Calu3 (cell line): ENCODE measurements at regions not wholly inside any gene's neighbourhood (a gene's known extent, or its start where the extent isn't known, plus 50 kb on each side); places are given as distances from the start of the nearest gene placed in this dataset.

Experiments used
- BruUV-seq: library from RNA; stranded (reverse); fragments of 400-500 nt; replicated peaks from 2 replicates; lab custom pipeline; 2021; lab: Mats Ljungman, UMichigan
- CTCF ChIA-PET: fragments of 300-600 bp; sonication (Branson Sonifier 250); formaldehyde crosslinking; loops from one replicate; lab custom pipeline; 2022; ENCODE audit warnings: antibody characterized with exemption; lab: Charles Lee
- DNase-seq: peaks from one replicate; pipeline ENCODE4 v3.0.0; 2022
- H3K27ac Mint-ChIP-seq: one replicate; pipeline ENCODE4 v1.8.0; 2022; ENCODE audit warnings: mixed read lengths; ENCODE audit not compliant: unreplicated experiment
- H3K27me3 Mint-ChIP-seq: one replicate; pipeline ENCODE4 v1.8.0; 2022; ENCODE audit warnings: mixed read lengths; ENCODE audit not compliant: unreplicated experiment
- H3K36me3 Mint-ChIP-seq: one replicate; pipeline ENCODE4 v1.8.0; 2022; ENCODE audit warnings: mild to moderate bottlenecking, moderate library complexity, mixed read lengths; ENCODE audit not compliant: insufficient read depth, unreplicated experiment
- H3K4me1 Mint-ChIP-seq: one replicate; pipeline ENCODE4 v1.8.0; 2022; ENCODE audit warnings: mild to moderate bottlenecking, low read depth, mixed read lengths; ENCODE audit not compliant: unreplicated experiment
- H3K4me3 Mint-ChIP-seq: one replicate; pipeline ENCODE4 v1.8.0; 2022; ENCODE audit warnings: mild to moderate bottlenecking, low read depth, moderate library complexity, mixed read lengths; ENCODE audit not compliant: unreplicated experiment
- H3K9me3 Mint-ChIP-seq: one replicate; pipeline ENCODE4 v1.8.0; 2022; ENCODE audit warnings: low read depth, mixed read lengths; ENCODE audit not compliant: unreplicated experiment
- CTCF ChIP-seq: fragments of 200-600 bp; IDR thresholded peaks from one replicate; pipeline ENCODE4 v1.8.0; 2022; ENCODE audit warnings: antibody characterized with exemption; ENCODE audit not compliant: unreplicated experiment
- intact Hi-C: fragments of 100-400 bp; cut with micrococcal nuclease; formaldehyde crosslinking; loops from one replicate; pipeline ENCODE4 v1.10.0; 2022; ENCODE audit not compliant: unreplicated experiment

- Mint-ChIP-seq H3K4me1 (no peaks in the 10 kb centered on the region), H3K36me3 (peaks cover 3% of the 10 kb centered on the region), H3K27me3 (peaks cover 58% of the 10 kb centered on the region), H3K9me3 (peaks cover 8% of the 10 kb centered on the region), H3K27ac (no peak overlapping the region), H3K4me3 (no peak overlapping the region)
- TF ChIP-seq CTCF, result no peak
- intact Hi-C loops, result no loop called here
- BruUV-seq, result no TSS peak
- CTCF ChIA-PET, result no interaction called here
- DNase-seq, result no peak
These were observed 97.5 kb upstream of the KCNE2 start for GRCh38 chr21:34266351-34266750.

GRCh38 chr21:34268493-34268892 lies 95.3 kb upstream of the KCNE2 start:
- BruUV-seq, result no TSS peak
- H3K36me3 Mint-ChIP-seq, result peaks cover 6% of the 10 kb centered on the region
- intact Hi-C loops, result no loop called here
- H3K9me3 Mint-ChIP-seq, result peaks cover 2% of the 10 kb centered on the region
- no peak overlapping the region for H3K4me3 Mint-ChIP-seq
- no peak for TF ChIP-seq CTCF
- H3K27me3 Mint-ChIP-seq, result peaks cover 64% of the 10 kb centered on the region
- H3K4me1 Mint-ChIP-seq, result no peaks in the 10 kb centered on the region
- no peak overlapping the region for H3K27ac Mint-ChIP-seq
- CTCF ChIA-PET, result no interaction called here
- no peak for DNase-seq

- Mint-ChIP-seq H3K27me3 (peaks cover 68% of the 10 kb centered on the region), H3K4me1 (no peaks in the 10 kb centered on the region), H3K4me3 (no peak overlapping the region), H3K36me3 (peaks cover 6% of the 10 kb centered on the region), H3K9me3 (no peaks in the 10 kb centered on the region), H3K27ac (no peak overlapping the region)
- CTCF ChIA-PET, result no interaction called here
- DNase-seq, result no peak
- intact Hi-C loops, result no loop called here
- no TSS peak for BruUV-seq
- no peak for TF ChIP-seq CTCF
These were observed 93.4 kb upstream of the KCNE2 start for GRCh38 chr21:34270411-34270810.

GRCh38 chr21:34271189-34271851 lies 92.5 kb upstream of the KCNE2 start:
- Mint-ChIP-seq H3K36me3 (peaks cover 6% of the 10 kb centered on the region), H3K4me3 (no peak overlapping the region), H3K27ac (no peak overlapping the region), H3K4me1 (no peaks in the 10 kb centered on the region), H3K27me3 (peaks cover 68% of the 10 kb centered on the region), H3K9me3 (no peaks in the 10 kb centered on the region)
- intact Hi-C loops, result no loop called here
- CTCF ChIA-PET, result no interaction called here
- no peak for TF ChIP-seq CTCF
- no TSS peak for BruUV-seq
- no peak for DNase-seq
